Gastrocnemius medialis (tissue), 4 donors: ENCODE measurements at regions not wholly inside any gene's neighbourhood (a gene's known extent, or its start where the extent isn't known, plus 50 kb on each side); places are given as distances from the start of the nearest gene placed in this dataset.

Source experiments
- ATAC-seq, 2 donors: fragments of 150-250 bp; one replicate each; pipeline ENCODE4 v1.9.1; 2016
- DNase-seq, 2 donors: peaks; one replicate each; pipeline ENCODE4 v3.0.0-alpha.2; 2019
- H3K27ac ChIP-seq, 4 donors: fragments of 200-600 bp; sonication (generic); 1 replicate in 1 of 4; 2 replicates in 3 of 4; pipeline ENCODE4 v1.5.1; 2016 to 2018; ENCODE audit warnings: mild to moderate bottlenecking in 2 of 4, moderate library complexity in 1 of 4
- H3K27me3 ChIP-seq, 3 donors: fragments of 200-600 bp; sonication (generic) in 2 of 3; 1 replicate in 1 of 3; 2 replicates in 2 of 3; pipeline versions ENCODE4 v1.5.1 to v1.6.0; 2016 to 2019; ENCODE audit warnings: mild to moderate bottlenecking in 1 of 3, moderate library complexity in 1 of 3
- H3K36me3 ChIP-seq, 2 donors: fragments of 200-600 bp; sonication (generic) in 1 of 2; one replicate each; pipeline ENCODE4 v1.5.1; 2017 to 2018
- H3K4me1 ChIP-seq, 2 donors: fragments of 200-600 bp; sonication (generic) in 1 of 2; one replicate each; pipeline ENCODE4 v1.5.1; 2016 to 2017; ENCODE audit warnings: mild to moderate bottlenecking in 2 of 2
- H3K4me3 ChIP-seq, 4 donors: fragments of 200-600 bp; sonication (generic) in 3 of 4; 1 replicate in 1 of 4; 2 replicates in 3 of 4; pipeline ENCODE4 v1.5.1; 2016 to 2019; ENCODE audit warnings: mild to moderate bottlenecking in 2 of 4
- H3K9me3 ChIP-seq, 3 donors: fragments of 200-600 bp; sonication (generic) in 2 of 3; 1 replicate in 1 of 3; 2 replicates in 2 of 3; pipeline ENCODE4 v1.5.1; 2016 to 2019
- CTCF ChIP-seq, 5 experiments: fragments of 450-650 bp in 3 of 5; fragments of 200-600 bp in 2 of 5; sonication (generic) in 2 of 5; IDR thresholded peaks in 4 of 5; conservative IDR thresholded peaks in 1 of 5; 1 replicate in 4 of 5; 2 replicates in 1 of 5; pipeline ENCODE4 v1.5.1; 2016 to 2019; ENCODE audit warnings: antibody characterized with exemption in 5 of 5, mild to moderate bottlenecking in 3 of 5, moderate library complexity in 3 of 5
- POLR2A ChIP-seq, 2 donors: fragments of 450-650 bp; IDR thresholded peaks; one replicate each; pipeline ENCODE4 v1.6.1; 2017; ENCODE audit warnings: antibody characterized with exemption in 2 of 2, mild to moderate bottlenecking in 2 of 2, moderate library complexity in 2 of 2
- in situ Hi-C, 4 donors: fragments of 200-750 bp; cut with MboI; loops; one replicate each; pipeline versions ENCODE4 v1.15.0 to v1.8.0; 2017; ENCODE audit warnings: low sequenced_read_pairs in 4 of 4
- intact Hi-C: fragments of 100-400 bp; cut with DNase I; formaldehyde crosslinking; loops from one replicate; pipeline ENCODE4 v1.15.1; 2023; ENCODE audit warnings: low total_unique reads

DNA sequence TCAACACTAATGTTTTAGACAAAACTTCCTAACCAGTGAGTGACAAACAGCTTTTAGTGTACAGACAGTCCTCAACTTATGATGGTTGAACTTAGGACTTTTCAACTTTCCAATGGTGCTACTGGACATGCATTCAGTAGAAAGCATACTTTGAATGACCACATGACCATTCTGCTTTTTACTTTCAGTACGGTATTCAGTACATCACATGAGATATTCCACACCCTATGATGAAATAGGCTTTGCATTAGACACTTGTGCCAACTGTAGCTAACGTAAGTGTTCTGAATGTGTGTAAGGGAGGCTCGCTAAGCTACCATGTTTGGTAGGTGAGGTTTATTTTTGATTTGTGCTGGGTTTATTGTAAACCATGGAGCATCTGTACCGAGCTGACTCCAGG, 113.7 kb downstream of the WNT7A start:
- intact Hi-C loops, result no loop called here
- TF ChIP-seq POLR2A (IDR thresholded peaks at IDR 0.05) (no peak), CTCF (IDR thresholded peaks at IDR 0.05 in 4 of 5, conservative IDR thresholded peaks at IDR 0.05 in 1 of 5) (no peak)
- H3K4me3 ChIP-seq, result no peak overlapping the region
- H3K27me3 ChIP-seq, result no peaks in the 10 kb centered on the region
- DNase-seq (no peak), ATAC-seq (no peak)
- no peaks in the 10 kb centered on the region for H3K36me3 ChIP-seq
- H3K9me3 ChIP-seq, result no peaks in the 10 kb centered on the region
- no peaks in the 10 kb centered on the region for H3K4me1 ChIP-seq
- H3K27ac ChIP-seq, result no peak overlapping the region
- in situ Hi-C loops, result no loop called here

DNA sequence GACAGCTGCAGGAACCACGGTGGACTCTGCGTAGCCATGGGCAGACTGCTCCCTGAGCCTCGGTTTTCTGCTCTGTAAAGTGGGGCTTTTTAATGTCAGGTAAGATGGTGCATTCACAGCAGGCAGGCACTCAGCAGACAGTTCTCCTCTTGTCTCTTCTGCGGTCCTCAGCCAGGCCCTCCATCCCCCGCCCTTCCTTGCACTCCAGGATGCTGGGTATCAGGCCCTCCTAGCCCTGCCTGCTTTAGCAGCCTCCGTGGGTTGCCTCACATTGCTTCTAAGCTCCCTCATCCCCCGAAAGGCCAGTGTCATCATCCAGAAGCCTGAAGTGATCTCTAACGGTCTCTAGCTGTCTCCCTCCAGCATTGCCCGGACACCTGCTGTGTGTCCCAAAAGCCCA, 115.7 kb downstream of the WNT7A start:
- intact Hi-C loops (no loop called here), in situ Hi-C loops (no loop called here)
- Histone ChIP-seq H3K36me3 (no peaks in the 10 kb centered on the region), H3K4me1 (no peaks in the 10 kb centered on the region), H3K4me3 (no peak overlapping the region), H3K9me3 (no peaks in the 10 kb centered on the region), H3K27me3 (no peaks in the 10 kb centered on the region), H3K27ac (no peak overlapping the region)
- TF ChIP-seq CTCF (IDR thresholded peaks at IDR 0.05 in 4 of 5, conservative IDR thresholded peaks at IDR 0.05 in 1 of 5), result no peak
- TF ChIP-seq POLR2A (IDR thresholded peaks at IDR 0.05), result no peak
- DNase-seq (no peak), ATAC-seq (no peak)

DNA sequence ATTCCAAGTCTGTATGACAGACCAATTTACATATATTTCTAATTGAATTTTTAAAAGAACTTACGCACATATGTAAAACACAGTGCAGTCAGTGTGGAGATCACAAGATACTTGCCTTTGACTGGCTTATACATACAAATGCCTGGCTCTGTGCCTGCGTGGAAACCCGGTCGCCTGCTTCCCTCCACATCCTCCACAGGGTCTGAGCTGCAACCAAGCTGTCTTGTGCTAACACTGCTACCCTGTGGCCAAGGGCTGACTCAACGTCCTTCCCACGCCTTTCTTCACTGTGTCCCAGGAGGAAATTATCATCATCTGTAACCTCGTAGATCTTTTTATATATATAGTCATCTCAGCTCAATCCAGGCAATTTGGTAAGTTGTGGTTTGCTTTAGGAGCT, 117.0 kb downstream of the WNT7A start:
- DNase-seq (no peak), ATAC-seq (no peak)
- no peak for TF ChIP-seq CTCF (IDR thresholded peaks at IDR 0.05 in 4 of 5, conservative IDR thresholded peaks at IDR 0.05 in 1 of 5)
- no peak for TF ChIP-seq POLR2A (IDR thresholded peaks at IDR 0.05)
- Histone ChIP-seq H3K4me3 (no peak overlapping the region), H3K9me3 (no peaks in the 10 kb centered on the region), H3K27me3 (no peaks in the 10 kb centered on the region), H3K27ac (no peak overlapping the region), H3K36me3 (no peaks in the 10 kb centered on the region), H3K4me1 (no peaks in the 10 kb centered on the region)
- intact Hi-C loops (no loop called here), in situ Hi-C loops (no loop called here)

DNA sequence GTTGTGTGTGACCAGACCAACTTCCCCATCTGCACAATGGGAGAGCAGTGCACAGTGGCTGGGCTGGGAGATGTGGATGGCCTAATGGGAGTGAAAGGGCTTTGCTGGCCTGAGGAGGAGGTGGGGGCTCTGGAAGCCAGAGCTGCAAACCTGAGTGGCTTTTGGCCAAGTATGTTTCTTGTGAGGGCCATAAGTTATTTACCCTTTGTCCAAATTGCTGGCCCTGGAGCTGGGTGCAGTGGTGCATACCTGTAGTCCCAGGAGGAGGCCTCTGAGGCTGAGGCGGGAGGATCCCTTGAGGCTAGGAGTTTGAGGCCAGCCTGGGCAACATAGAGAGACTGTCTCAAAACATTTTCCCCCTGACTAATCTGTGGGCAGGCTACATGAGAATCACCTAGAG, 129.1 kb downstream of the WNT7A start:
- Histone ChIP-seq H3K4me1 (no peaks in the 10 kb centered on the region), H3K9me3 (peaks cover 0 to 6% (median 0%) of the 10 kb centered on the region in 3 donors), H3K36me3 (no peaks in the 10 kb centered on the region), H3K4me3 (no peak overlapping the region), H3K27ac (no peak overlapping the region), H3K27me3 (no peaks in the 10 kb centered on the region)
- TF ChIP-seq POLR2A (IDR thresholded peaks at IDR 0.05) (no peak), CTCF (IDR thresholded peaks at IDR 0.05 in 4 of 5, conservative IDR thresholded peaks at IDR 0.05 in 1 of 5) (no peak)
- in situ Hi-C loops, result no loop called here
- intact Hi-C loops, result no loop called here
- ATAC-seq (no peak), DNase-seq (no peak)

DNA sequence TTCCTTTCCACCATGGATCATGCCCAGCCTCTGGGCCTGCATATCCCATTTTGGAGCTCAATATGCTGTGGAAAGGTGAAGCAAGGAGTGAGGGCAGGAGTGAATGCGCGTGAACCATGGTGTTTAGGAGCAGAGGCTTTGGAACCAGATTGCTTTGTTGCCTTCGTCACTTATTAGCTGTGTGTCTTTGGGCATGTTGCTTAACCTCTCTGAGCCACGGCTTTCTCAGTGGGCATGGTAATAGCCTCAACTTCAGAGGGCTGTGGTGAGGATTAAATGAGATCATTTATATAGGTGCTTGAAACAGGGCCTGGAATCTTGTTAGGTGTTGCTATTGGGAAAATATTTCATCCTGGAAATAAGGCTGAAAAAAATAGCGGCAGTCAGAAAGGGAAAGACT, 129.7 kb downstream of the WNT7A start:
- H3K9me3 ChIP-seq, result peaks cover 0 to 1% (median 0%) of the 10 kb centered on the region in 3 donors
- in situ Hi-C loops, result no loop called here
- H3K4me3 ChIP-seq, result no peak overlapping the region
- no peak overlapping the region for H3K27ac ChIP-seq
- H3K4me1 ChIP-seq, result no peaks in the 10 kb centered on the region
- no peaks in the 10 kb centered on the region for H3K27me3 ChIP-seq
- TF ChIP-seq POLR2A (IDR thresholded peaks at IDR 0.05) (no peak), CTCF (IDR thresholded peaks at IDR 0.05 in 4 of 5, conservative IDR thresholded peaks at IDR 0.05 in 1 of 5) (no peak)
- intact Hi-C loops, result no loop called here
- ATAC-seq, result no peak
- H3K36me3 ChIP-seq, result no peaks in the 10 kb centered on the region
- no peak for DNase-seq
